ENCODE measurements at regions not wholly inside any gene's neighbourhood (a gene's known extent, or its start where the extent isn't known, plus 50 kb on each side); places are given as distances from the start of the nearest gene placed in this dataset.

DNA sequence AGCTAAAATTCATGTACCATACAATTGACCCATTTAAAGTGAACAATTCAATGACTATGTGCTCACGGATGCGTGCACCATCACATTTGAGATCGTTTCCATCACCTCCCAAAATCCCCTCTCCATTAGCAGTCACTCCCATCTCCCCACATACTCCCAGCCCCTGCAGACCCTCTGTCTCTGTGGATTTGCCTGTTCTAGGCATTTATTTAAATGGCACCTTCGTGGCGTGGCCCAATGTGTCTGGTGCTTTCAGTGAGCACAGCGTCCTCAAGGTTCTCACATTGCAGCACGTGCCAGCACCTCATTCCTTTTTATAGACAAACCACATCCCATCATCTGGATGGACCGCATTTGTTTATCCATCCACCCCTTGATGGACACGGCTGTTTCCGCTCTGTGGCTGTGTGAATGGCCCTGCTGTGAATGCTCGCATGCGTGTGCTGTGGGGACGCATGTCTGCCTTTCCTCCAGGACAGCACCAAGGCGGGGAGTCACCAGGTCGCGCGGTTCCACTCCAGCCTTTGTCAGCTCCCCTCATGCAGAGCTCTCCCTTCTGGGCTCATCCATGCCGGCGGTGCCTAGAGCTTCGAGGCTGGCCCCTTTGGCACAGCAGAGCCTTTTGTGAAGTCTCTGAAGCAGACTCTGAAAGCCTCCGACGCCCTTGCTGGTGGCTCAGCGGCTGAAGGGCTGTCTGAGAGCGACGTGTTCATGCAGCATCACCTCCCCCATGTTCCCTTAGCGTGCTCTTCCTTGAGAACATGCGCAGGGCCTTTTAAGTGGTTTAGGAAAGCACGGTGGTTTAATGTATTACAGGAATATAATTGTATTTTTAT, 184.4 kb downstream of the KIF26A start:
- DNase-seq = no peak

DNA sequence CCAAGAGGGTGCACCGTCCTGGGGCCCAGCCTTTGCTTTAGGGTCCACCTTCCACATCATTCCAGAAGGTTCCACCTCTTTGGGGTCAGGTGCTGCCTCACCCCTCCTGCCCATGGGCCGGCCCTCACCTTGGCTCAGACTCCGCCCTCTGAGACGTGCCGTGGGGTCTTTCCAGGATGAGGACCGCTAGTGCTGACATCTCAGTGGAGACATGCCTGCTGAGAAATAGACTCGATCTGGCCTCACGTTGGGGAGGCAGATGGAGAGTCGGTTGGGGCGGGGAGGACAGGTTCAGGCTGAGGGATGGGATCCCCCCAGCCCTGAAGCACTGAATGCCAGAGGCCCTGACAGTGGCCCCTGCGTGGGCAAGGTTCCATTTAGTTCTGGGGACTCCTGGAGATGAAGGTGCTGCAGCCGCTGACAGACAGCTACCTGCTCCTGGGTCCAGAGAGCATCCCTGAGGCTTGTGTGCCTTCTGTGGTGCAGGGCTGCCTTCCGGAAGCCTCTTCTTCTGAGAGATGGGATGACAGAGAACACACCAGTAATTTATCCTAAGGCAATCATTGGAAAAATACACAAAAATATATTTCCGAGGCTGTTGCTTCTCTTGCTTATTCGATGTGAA, 185.3 kb downstream of the KIF26A start:
- DNase-seq = no peak

DNA sequence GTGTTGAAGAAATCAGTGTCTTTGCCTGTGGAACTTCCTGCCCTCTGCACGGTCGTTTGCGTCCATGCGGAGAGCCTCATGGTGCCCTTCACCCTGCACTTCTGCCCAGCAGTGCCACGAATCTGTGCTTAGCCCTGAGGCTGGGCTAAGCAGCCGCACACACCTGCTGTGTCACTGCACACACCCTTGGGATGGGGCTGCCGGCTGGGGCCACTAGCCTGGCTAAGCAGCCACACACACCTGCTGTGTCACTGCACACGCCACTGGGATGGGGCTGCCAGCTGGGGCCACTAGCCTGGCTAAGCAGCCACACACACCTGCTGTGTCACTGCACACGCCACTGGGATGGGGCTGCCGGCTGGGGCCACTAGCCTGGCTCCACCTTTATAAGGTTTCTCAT, 188.5 kb downstream of the KIF26A start:
- DNase-seq = no peak

- DNase-seq = no peak
Measured at GRCh38 chr14:104328607-104329006, 190.2 kb downstream of the KIF26A start.

- DNase-seq = no peak
Measured at GRCh38 chr14:104329793-104330192, 191.4 kb downstream of the KIF26A start.

DNA sequence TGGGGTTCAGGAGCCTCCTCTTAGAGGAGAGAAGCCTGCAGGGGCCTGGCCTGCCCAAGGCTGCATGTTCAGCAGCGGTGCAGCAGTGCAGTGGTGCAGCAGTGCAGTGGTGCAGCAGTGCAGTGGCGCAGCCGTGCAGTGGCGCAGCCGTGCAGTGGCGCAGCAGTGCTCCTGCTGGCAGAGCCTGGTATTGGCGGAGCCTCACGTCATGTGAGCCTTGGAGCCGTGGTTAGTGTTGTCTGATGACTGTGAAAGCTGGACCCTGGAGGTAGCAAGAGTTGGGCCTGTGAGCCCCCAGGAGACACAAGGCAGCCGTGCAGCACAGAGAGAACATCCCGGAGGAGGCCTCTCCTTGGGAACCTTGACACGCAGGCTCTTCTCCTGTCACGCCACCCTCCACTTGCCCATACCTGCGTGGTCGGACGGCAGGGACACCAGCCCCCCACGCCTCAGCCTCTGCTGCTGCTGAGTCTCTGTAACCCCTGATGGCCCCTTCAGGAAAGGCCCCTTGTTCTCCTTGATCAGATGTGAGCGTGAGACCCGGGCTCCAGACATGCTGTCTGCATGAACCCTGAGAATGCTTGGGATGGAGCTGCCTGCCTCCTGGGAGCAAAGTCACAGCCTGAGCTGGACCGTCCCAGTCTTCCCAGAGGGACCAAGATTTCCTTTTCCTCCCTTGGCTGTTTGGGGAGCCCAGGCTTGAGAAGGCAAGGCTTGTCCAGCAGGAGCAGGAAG, 193.7 kb downstream of the KIF26A start:
- no peak for DNase-seq

- no peak for DNase-seq
Measured at GRCh38 chr14:104332634-104333270, 194.4 kb downstream of the KIF26A start.

- no peak for DNase-seq
Measured at GRCh38 chr14:104333646-104334423, 195.4 kb downstream of the KIF26A start.

DNA sequence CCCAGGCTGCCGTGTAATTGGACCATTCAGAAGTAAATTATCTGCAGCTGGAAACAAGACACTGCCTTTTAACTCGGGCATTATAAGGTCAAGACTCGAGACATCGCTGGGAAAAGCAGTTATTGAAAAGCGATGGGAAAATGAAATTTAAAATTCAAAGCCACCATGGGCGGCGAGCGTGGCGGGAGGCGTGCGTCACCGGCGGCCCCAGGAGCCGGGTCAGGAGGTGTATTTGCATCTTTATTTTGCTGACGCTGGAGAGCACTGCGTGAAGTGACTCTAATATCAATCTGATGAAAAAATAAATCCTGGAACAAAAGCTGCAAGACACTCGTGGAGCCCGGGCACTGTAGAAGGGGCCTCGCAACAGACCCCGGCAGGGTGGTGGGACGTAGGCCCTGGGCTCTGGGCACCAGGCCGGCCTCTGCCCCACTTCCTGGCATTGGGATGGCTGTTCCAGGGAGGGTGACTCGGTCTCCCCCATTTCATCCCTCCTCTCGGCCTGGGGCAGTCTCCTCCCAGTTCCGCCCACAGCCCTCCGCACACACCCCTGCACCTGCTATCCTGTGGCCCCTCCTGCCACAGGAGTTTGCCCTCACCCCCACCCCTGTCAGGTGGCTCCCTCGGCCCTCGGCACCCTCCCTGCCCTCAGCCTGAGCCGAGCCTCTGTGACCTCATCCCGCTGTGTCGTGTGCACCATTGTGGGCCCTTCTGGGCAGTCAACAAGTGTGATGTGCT, 196.2 kb downstream of the KIF26A start:
- DNase-seq = no peak

DNA sequence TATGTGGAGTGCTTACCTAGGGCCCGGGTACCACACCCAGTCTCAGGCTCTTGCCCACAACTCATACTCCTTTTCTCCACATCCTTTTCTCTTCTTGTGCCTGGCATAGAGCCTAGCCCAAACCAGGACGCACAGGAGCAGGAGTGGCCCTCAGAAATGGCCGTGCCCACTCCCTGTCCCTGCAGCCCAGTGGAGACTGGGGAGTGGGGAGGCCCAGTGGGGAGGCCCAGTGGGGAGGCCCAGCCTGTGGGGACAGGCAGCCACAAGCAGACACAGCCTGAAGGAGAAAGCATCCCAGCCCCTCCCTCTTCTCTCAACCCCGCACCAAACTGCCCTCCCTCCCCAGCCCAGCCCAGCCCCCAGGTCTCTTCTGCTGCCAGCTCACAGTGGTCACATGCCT, 196.8 kb downstream of the KIF26A start:
- no peak for DNase-seq

GRCh38 chr14:104335611-104336010, 197.2 kb downstream of the KIF26A start:
- DNase-seq = no peak

DNA sequence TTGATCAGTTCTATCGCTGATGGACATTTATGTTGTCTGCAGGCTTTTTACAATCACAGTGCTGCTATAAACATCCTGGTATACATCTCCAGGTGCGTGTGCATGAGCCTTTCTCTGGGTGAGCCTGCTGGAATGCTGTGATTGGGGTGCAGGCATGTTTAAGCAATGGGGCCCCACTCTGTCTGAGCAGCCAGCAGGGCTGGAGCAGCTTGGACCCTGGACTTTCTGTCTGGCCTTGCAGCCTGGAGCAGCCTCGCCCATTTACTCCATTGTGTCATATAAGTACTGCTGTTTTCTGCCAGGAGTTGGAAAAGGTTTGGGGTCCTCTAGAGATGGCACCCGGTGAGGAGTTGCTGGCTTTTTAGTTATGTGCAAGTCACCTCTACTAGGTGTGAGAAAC, 199.0 kb downstream of the KIF26A start:
- DNase-seq = no peak

DNA sequence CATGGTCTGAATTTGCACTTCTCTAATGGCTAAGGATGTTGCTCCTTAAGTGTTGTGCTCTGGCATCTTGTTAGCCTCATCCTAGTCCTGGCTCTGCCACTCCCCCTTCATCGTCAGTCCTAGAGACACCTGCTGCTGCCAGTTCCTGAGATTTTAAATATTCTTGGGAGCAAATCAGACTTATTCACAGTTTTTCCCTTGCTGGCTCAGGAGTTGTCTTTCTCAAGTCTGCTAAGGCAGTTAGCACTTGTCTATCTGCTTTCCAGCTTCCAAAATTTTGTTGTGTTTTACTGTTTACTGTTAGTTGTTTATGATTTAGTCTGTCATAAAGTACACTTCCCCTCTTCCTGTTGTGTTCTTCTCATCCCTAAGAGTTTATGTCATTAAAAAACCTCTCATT, 201.0 kb downstream of the KIF26A start:
- DNase-seq = no peak

- DNase-seq = no peak
Measured at GRCh38 chr14:104339829-104340228, 201.4 kb downstream of the KIF26A start.

DNA sequence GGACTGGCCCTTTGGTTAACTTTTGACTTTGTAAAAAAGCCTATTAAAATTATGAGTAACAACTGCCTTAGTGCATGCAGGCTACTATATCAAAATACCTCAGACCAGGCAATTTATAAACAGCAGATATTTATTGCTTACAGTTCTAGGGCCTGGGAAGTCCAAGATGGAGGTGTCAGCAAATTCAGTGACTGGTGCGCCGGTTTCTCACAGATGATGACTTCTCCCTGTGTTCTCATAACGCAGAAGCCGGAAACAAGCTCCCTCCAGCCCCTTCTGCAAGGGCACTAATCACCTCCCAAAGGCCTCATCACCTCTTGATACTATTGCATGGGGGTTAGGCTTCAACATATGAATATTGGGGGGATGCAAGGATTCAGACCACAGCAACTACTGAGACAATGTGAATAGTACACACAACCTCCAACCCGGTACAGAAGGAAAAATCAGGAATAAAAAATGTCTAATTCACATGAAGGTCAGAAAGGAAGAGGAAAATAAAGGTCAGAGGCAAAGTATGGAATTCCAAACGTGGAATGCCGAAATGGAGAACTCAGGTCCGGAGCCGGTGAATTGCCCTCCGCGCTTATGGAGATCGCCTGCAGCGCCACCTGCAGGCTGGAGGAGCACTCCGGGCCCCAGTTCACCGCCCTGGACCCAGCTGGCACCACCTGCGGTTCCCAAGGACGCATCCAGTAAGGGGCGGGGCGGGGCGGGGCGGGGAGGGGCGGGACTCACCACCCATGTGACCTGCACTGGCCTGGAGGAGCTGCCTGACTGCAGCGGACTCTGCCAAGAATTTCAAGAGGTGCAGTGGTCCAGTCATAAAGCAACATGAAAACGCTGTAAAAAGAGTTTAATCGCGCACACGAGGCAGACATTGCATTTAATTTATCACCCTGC, 203.4 kb downstream of the KIF26A start:
- DNase-seq = no peak

GRCh38 chr14:104342435-104343293, 204.3 kb downstream of the KIF26A start:
- no peak for DNase-seq

GRCh38 chr14:104343294-104343625, 204.9 kb downstream of the KIF26A start:
- no peak for DNase-seq

- DNase-seq = no peak
Measured at GRCh38 chr14:104343690-104344640, 205.6 kb downstream of the KIF26A start.
